HuH-7.5 (cell line): ENCODE measurements at regions not wholly inside any gene's neighbourhood (a gene's known extent, or its start where the extent isn't known, plus 50 kb on each side); places are given as distances from the start of the nearest gene placed in this dataset.

ENCODE experiments used
- DNase-seq: peaks from one replicate; pipeline ENCODE4 v3.0.0; 2011; ENCODE audit warnings: low spot score

GRCh38 chr11:69994810-69995209, 83.3 kb upstream of the ANO1 start:
- no peak for DNase-seq

- DNase-seq, result no peak
Measured at GRCh38 chr11:69995697-69996096, 82.4 kb upstream of the ANO1 start.

- DNase-seq, result no peak
Measured at GRCh38 chr11:69996451-69996850, 81.7 kb upstream of the ANO1 start.

- no peak for DNase-seq
Measured at GRCh38 chr11:69997352-69997751, 80.8 kb upstream of the ANO1 start.

GRCh38 chr11:69999721-70000120, 78.4 kb upstream of the ANO1 start:
- no peak for DNase-seq

GRCh38 chr11:70000228-70000627, 77.9 kb upstream of the ANO1 start:
- no peak for DNase-seq

- no peak for DNase-seq
Measured at GRCh38 chr11:70001246-70001645, 76.9 kb upstream of the ANO1 start.

GRCh38 chr11:70002433-70002832, 75.7 kb upstream of the ANO1 start:
- no peak for DNase-seq

- DNase-seq, result no peak
Measured at GRCh38 chr11:70005107-70005818, 72.9 kb upstream of the ANO1 start.

GRCh38 chr11:70007796-70008195, 70.3 kb upstream of the ANO1 start:
- no peak for DNase-seq

GRCh38 chr11:70010774-70011173, 67.3 kb upstream of the ANO1 start:
- no peak for DNase-seq

GRCh38 chr11:70012134-70012733, 65.9 kb upstream of the ANO1 start:
- DNase-seq, result no peak

GRCh38 chr11:70014291-70014690, 63.8 kb upstream of the ANO1 start:
- no peak for DNase-seq

- no peak for DNase-seq
Measured at GRCh38 chr11:70016666-70017367, 61.3 kb upstream of the ANO1 start.

- DNase-seq, result no peak
Measured at GRCh38 chr11:70018816-70019215, 59.3 kb upstream of the ANO1 start.

- no peak for DNase-seq
Measured at GRCh38 chr11:70019576-70020011, 58.5 kb upstream of the ANO1 start.

- no peak for DNase-seq
Measured at GRCh38 chr11:70020336-70021214, 57.5 kb upstream of the ANO1 start.

- no peak for DNase-seq
Measured at GRCh38 chr11:70021586-70021985, 56.5 kb upstream of the ANO1 start.

GRCh38 chr11:70024036-70024772, 53.9 kb upstream of the ANO1 start:
- no peak for DNase-seq

GRCh38 chr11:70024773-70025045, 53.4 kb upstream of the ANO1 start:
- DNase-seq, result no peak

GRCh38 chr11:70025308-70025707, 52.8 kb upstream of the ANO1 start:
- no peak for DNase-seq

GRCh38 chr11:70026012-70026411, 52.1 kb upstream of the ANO1 start:
- no peak for DNase-seq
